PC-9 (cell line): ENCODE measurements at regions not wholly inside any gene's neighbourhood (a gene's known extent, or its start where the extent isn't known, plus 50 kb on each side); places are given as distances from the start of the nearest gene placed in this dataset.

ENCODE experiments used
- BruUV-seq: library from RNA; stranded (reverse); fragments of 400-500 nt; replicated peaks from 2 replicates; lab custom pipeline; 2021; lab: Mats Ljungman, UMichigan
- CTCF ChIA-PET: fragments of 300-600 bp; sonication (Branson Sonifier 250); formaldehyde crosslinking; loops from one replicate; lab custom pipeline; 2022; ENCODE audit warnings: antibody characterized with exemption; lab: Charles Lee
- POLR2A ChIA-PET: fragments of 300-600 bp; sonication (Branson Sonifier 250); formaldehyde crosslinking; loops from one replicate; lab custom pipeline; 2022; ENCODE audit warnings: antibody characterized with exemption; ENCODE audit not compliant: unreplicated experiment; lab: Charles Lee
- DNase-seq, 2 experiments: peaks; one replicate each; pipeline versions ENCODE4 v3.0.0 to v3.0.0-alpha.2; 2015 to 2022; ENCODE audit warnings: mixed read lengths in 1 of 2
- H2AFZ ChIP-seq: fragments of 200-600 bp; sonication (generic); 2 replicates; pipeline ENCODE4 v1.8.1; 2017; ENCODE audit warnings: antibody characterized with exemption
- H3F3A ChIP-seq: fragments of 200-600 bp; sonication (generic); 2 replicates; pipeline ENCODE4 v1.8.1; 2017; ENCODE audit warnings: antibody characterized with exemption, mild to moderate bottlenecking, low read depth; ENCODE audit not compliant: insufficient read depth
- H3K27ac ChIP-seq: fragments of 200-600 bp; sonication (generic); 2 replicates; pipeline ENCODE4 v1.6.1; 2016; ENCODE audit warnings: mixed run types
- H3K27me3 ChIP-seq: fragments of 200-600 bp; sonication (generic); 2 replicates; pipeline ENCODE4 v1.6.1; 2016; ENCODE audit warnings: low read depth, mixed run types; ENCODE audit not compliant: insufficient read depth
- H3K36me3 ChIP-seq: fragments of 200-600 bp; sonication (generic); 2 replicates; pipeline ENCODE4 v1.6.1; 2016; ENCODE audit warnings: low read depth, mixed run types
- H3K4me1 ChIP-seq: fragments of 200-600 bp; sonication (generic); replicated peaks from 2 replicates; pipeline ENCODE4 v1.6.1; 2016; ENCODE audit warnings: mixed run types; ENCODE audit not compliant: insufficient read depth
- H3K4me2 ChIP-seq: fragments of 200-600 bp; sonication (generic); 2 replicates; pipeline ENCODE4 v1.6.1; 2017; ENCODE audit warnings: mixed run types
- H3K4me3 ChIP-seq: fragments of 200-600 bp; sonication (generic); 2 replicates; pipeline ENCODE4 v1.6.1; 2016; ENCODE audit warnings: mixed run types
- H3K79me2 ChIP-seq: fragments of 200-600 bp; sonication (generic); 2 replicates; pipeline ENCODE4 v1.6.1; 2017; ENCODE audit warnings: low read depth, mixed run types
- H3K9me2 ChIP-seq: fragments of 200-600 bp; sonication (generic); 2 replicates; pipeline ENCODE4 v1.8.1; 2017; ENCODE audit warnings: mild to moderate bottlenecking; ENCODE audit not compliant: insufficient read depth
- H3K9me3 ChIP-seq: fragments of 200-600 bp; sonication (generic); 2 replicates; pipeline ENCODE4 v1.8.1; 2016; ENCODE audit warnings: low read depth; ENCODE audit not compliant: insufficient read depth
- H4K20me1 ChIP-seq: fragments of 200-600 bp; sonication (generic); 2 replicates; pipeline ENCODE4 v1.8.1; 2017; ENCODE audit not compliant: insufficient read depth
- EZH2 ChIP-seq: fragments of 200-600 bp; sonication (generic); IDR thresholded peaks from 2 replicates; pipeline ENCODE4 v1.8.0; 2017; ENCODE audit warnings: antibody characterized with exemption, low read depth
- intact Hi-C: fragments of 100-400 bp; cut with micrococcal nuclease; formaldehyde crosslinking; loops from one replicate; pipeline ENCODE4 v1.10.0; 2022; ENCODE audit not compliant: unreplicated experiment
- TF ChIP-seq, protein P1 (sequence below): fragments of 200-600 bp; sonication (generic); conservative IDR thresholded peaks from 2 replicates; pipeline ENCODE4 v1.6.1; 2017; ENCODE audit warnings: mixed run types, antibody characterized with exemption, mild to moderate bottlenecking, moderate library complexity

DNA sequence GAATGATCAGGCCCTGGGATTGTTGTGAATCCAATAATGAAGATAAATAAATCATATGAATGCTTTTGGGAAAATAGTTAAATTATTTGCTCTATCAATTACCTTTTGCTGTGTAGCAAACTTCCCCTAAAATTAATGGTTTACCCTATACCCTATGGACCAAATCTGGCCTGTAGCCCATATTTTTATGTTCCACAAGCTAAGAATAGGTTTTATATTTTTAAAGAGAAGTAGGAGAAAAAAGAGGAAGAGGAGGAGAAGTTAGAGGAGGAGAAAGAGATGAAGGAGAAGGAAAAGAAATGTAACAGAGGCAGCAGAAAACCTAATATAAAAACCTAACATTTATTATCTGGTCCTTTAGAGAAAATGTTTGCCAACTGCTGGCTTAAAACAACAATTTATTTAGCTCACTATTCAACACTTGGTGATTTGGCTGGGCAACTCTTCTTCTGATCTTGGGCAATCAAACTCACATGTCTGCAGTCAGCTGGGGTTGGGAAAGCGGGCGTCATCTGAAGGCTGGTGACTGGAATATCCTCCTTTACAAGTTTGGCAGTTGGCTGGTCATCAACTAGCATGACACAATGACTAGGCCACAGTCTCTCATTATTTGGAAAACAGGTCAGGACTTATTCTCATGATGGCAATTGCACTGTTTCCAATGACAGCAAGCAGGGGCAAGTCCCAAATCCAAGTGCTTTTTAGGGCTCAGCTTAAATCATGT lies 522.9 kb downstream of the RASEF start:
- Histone ChIP-seq H3K4me3 (no peak overlapping the region), H3K27ac (no peak overlapping the region), H2AFZ (no peak overlapping the region), H3K9me3 (no peaks in the 10 kb centered on the region), H3K36me3 (no peaks in the 10 kb centered on the region), H3K9me2 (no peaks in the 10 kb centered on the region), H3F3A (no peaks in the 10 kb centered on the region), H3K4me1 (no peaks in the 10 kb centered on the region), H3K79me2 (no peaks in the 10 kb centered on the region), H3K27me3 (no peaks in the 10 kb centered on the region), H4K20me1 (no peaks in the 10 kb centered on the region; the same call in 1 of the 2 replicates), H3K4me2 (no peak overlapping the region)
- ChIA-PET POLR2A (no interaction called here), CTCF (no interaction called here)
- intact Hi-C loops: no loop called here
- TF ChIP-seq, protein P1, sequence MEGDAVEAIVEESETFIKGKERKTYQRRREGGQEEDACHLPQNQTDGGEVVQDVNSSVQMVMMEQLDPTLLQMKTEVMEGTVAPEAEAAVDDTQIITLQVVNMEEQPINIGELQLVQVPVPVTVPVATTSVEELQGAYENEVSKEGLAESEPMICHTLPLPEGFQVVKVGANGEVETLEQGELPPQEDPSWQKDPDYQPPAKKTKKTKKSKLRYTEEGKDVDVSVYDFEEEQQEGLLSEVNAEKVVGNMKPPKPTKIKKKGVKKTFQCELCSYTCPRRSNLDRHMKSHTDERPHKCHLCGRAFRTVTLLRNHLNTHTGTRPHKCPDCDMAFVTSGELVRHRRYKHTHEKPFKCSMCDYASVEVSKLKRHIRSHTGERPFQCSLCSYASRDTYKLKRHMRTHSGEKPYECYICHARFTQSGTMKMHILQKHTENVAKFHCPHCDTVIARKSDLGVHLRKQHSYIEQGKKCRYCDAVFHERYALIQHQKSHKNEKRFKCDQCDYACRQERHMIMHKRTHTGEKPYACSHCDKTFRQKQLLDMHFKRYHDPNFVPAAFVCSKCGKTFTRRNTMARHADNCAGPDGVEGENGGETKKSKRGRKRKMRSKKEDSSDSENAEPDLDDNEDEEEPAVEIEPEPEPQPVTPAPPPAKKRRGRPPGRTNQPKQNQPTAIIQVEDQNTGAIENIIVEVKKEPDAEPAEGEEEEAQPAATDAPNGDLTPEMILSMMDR: no peak
- TF ChIP-seq EZH2: no peak
- DNase-seq: no peak
- BruUV-seq: no TSS peak

- H3K9me2 ChIP-seq: no peaks in the 10 kb centered on the region
- H3K27ac ChIP-seq: no peak overlapping the region
- no peaks in the 10 kb centered on the region for H3K27me3 ChIP-seq
- no peak for DNase-seq
- BruUV-seq: no TSS peak
- no peaks in the 10 kb centered on the region for H3F3A ChIP-seq
- ChIA-PET CTCF (no interaction called here), POLR2A (no interaction called here)
- H3K4me3 ChIP-seq: no peak overlapping the region
- no peaks in the 10 kb centered on the region for H3K4me1 ChIP-seq
- TF ChIP-seq, protein P1: no peak
- TF ChIP-seq EZH2: no peak
- intact Hi-C loops: no loop called here
- H3K9me3 ChIP-seq: no peaks in the 10 kb centered on the region
- no peaks in the 10 kb centered on the region for H3K79me2 ChIP-seq
- no peaks in the 10 kb centered on the region; the same call in 1 of the 2 replicates for H4K20me1 ChIP-seq
- H3K4me2 ChIP-seq: no peak overlapping the region
- no peak overlapping the region for H2AFZ ChIP-seq
- H3K36me3 ChIP-seq: no peaks in the 10 kb centered on the region
These were observed 519.2 kb downstream of the RASEF start for GRCh38 chr9:82543726-82544125.

GRCh38 chr9:82546136-82546535 lies 516.8 kb downstream of the RASEF start:
- Histone ChIP-seq H2AFZ (no peak overlapping the region), H3K4me2 (no peak overlapping the region), H3K9me3 (no peaks in the 10 kb centered on the region), H3K4me1 (no peaks in the 10 kb centered on the region), H3K27me3 (no peaks in the 10 kb centered on the region), H3K79me2 (no peaks in the 10 kb centered on the region), H3F3A (no peaks in the 10 kb centered on the region), H3K36me3 (no peaks in the 10 kb centered on the region), H3K9me2 (no peaks in the 10 kb centered on the region), H3K27ac (no peak overlapping the region), H3K4me3 (no peak overlapping the region), H4K20me1 (no peaks in the 10 kb centered on the region; the same call in 1 of the 2 replicates)
- no peak for DNase-seq
- CTCF ChIA-PET: no interaction called here
- intact Hi-C loops: no loop called here
- no TSS peak for BruUV-seq
- POLR2A ChIA-PET: no interaction called here
- TF ChIP-seq, protein P1: no peak
- TF ChIP-seq EZH2: no peak
